Lower lobe of right lung (tissue), 2 donors: ENCODE measurements at regions not wholly inside any gene's neighbourhood (a gene's known extent, or its start where the extent isn't known, plus 50 kb on each side); places are given as distances from the start of the nearest gene placed in this dataset.

Experiments
- ATAC-seq, 2 donors: fragments of 200-7000 bp; cut with Tn5 transposase; one replicate each; pipeline ENCODE4 v1.9.1; 2020 to 2022; ENCODE audit warnings: mild to moderate bottlenecking in 2 of 2, moderate library complexity in 2 of 2
- DNase-seq: peaks from one replicate; pipeline ENCODE4 v3.0.0-alpha.2; 2020
- H3K27ac ChIP-seq: fragments of 200-600 bp; one replicate; pipeline ENCODE4 v1.8.0; 2022
- H3K27me3 ChIP-seq: fragments of 200-600 bp; one replicate; pipeline ENCODE4 v1.8.0; 2022; ENCODE audit warnings: low read depth
- H3K36me3 ChIP-seq: fragments of 200-600 bp; one replicate; pipeline ENCODE4 v1.8.0; 2022; ENCODE audit warnings: mild to moderate bottlenecking
- H3K4me1 ChIP-seq: fragments of 200-600 bp; one replicate; pipeline ENCODE4 v1.8.0; 2022
- H3K4me3 ChIP-seq: fragments of 200-600 bp; one replicate; pipeline ENCODE4 v1.8.0; 2022; ENCODE audit warnings: mild to moderate bottlenecking
- H3K9me3 ChIP-seq: fragments of 200-600 bp; one replicate; pipeline ENCODE4 v1.8.0; 2022
- CTCF ChIP-seq: fragments of 200-600 bp; IDR thresholded peaks from one replicate; pipeline ENCODE4 v1.8.0; 2022; ENCODE audit warnings: antibody characterized with exemption, mild to moderate bottlenecking
- intact Hi-C: fragments of 100-400 bp; cut with DNase I; formaldehyde crosslinking; loops from one replicate; pipeline ENCODE4 v1.11.0; 2022
- donor health status: DM: no; HTN: yes; CAD: no; lungs with severe emphysema.

- H3K36me3 ChIP-seq = no peaks in the 10 kb centered on the region
- intact Hi-C loops = no loop called here
- DNase-seq (no peak), ATAC-seq (no peak)
- no peak for TF ChIP-seq CTCF
- H3K27ac ChIP-seq = no peak overlapping the region
- no peak overlapping the region for H3K4me3 ChIP-seq
- H3K4me1 ChIP-seq = no peaks in the 10 kb centered on the region
- no peaks in the 10 kb centered on the region for H3K27me3 ChIP-seq
- no peaks in the 10 kb centered on the region for H3K9me3 ChIP-seq
Observed at GRCh38 chr11:69239641-69240040, 54.3 kb upstream of the MYEOV start.

GRCh38 chr11:69240332-69241074 lies 53.5 kb upstream of the MYEOV start:
- no peaks in the 10 kb centered on the region for H3K36me3 ChIP-seq
- intact Hi-C loops = no loop called here
- no peaks in the 10 kb centered on the region for H3K9me3 ChIP-seq
- DNase-seq (no peak), ATAC-seq (peak in 1 of 2 donors; percentile 43)
- no peaks in the 10 kb centered on the region for H3K4me1 ChIP-seq
- no peaks in the 10 kb centered on the region for H3K27me3 ChIP-seq
- H3K4me3 ChIP-seq = no peak overlapping the region
- H3K27ac ChIP-seq = no peak overlapping the region
- TF ChIP-seq CTCF = peak; percentile 32

DNA sequence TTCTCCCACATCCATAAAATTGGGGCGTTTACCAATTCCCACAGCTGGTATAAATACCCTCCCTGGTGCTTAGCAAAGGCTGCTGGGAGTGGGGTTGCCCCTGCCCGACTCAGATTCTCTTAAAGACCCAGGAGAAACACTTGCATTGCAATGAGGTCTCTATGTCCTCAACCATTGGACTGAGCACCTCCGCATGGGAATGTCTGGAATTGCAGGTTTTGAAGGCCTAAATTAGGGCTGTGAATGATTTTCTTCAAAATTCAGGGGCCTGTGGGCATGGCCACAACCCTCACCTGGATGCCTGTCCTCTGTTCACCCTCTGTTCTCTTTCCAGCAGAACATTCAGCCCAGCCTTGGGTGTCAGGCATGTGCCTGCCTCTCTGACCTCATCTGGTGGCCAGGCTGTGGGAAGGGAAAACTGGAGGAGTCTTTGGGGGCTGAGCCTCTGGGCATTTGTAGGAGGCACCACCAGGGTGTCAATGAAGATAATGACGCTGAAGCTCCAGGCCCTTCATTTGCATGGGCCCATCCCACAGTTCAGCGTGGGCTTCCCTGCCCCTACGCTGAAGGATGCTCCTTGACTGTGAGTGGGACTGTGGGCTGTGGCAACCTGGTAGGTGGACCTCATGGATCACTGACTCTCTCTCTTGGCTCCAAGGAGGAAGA lies 52.7 kb upstream of the MYEOV start:
- Histone ChIP-seq H3K36me3 (no peaks in the 10 kb centered on the region), H3K27me3 (no peaks in the 10 kb centered on the region), H3K9me3 (no peaks in the 10 kb centered on the region), H3K27ac (no peak overlapping the region), H3K4me3 (no peak overlapping the region), H3K4me1 (no peaks in the 10 kb centered on the region)
- ATAC-seq (no peak), DNase-seq (no peak)
- TF ChIP-seq CTCF = no peak
- intact Hi-C loops = no loop called here

GRCh38 chr11:69241844-69242243 lies 52.1 kb upstream of the MYEOV start:
- Histone ChIP-seq H3K27ac (no peak overlapping the region), H3K4me1 (no peaks in the 10 kb centered on the region), H3K4me3 (no peak overlapping the region), H3K27me3 (no peaks in the 10 kb centered on the region), H3K36me3 (no peaks in the 10 kb centered on the region), H3K9me3 (no peaks in the 10 kb centered on the region)
- ATAC-seq (no peak), DNase-seq (no peak)
- intact Hi-C loops = no loop called here
- no peak for TF ChIP-seq CTCF

- H3K4me3 ChIP-seq = no peak overlapping the region
- H3K27ac ChIP-seq = no peak overlapping the region
- no peak for DNase-seq
- no peaks in the 10 kb centered on the region for H3K36me3 ChIP-seq
- intact Hi-C loops = no loop called here
- ATAC-seq = peak in 1 of 2 donors; percentile 6
- H3K27me3 ChIP-seq = no peaks in the 10 kb centered on the region
- H3K4me1 ChIP-seq = no peaks in the 10 kb centered on the region
- TF ChIP-seq CTCF = no peak
- no peaks in the 10 kb centered on the region for H3K9me3 ChIP-seq
Observed at GRCh38 chr11:69242266-69242920, 51.6 kb upstream of the MYEOV start.
